ENCODE measurements at regions not wholly inside any gene's neighbourhood (a gene's known extent, or its start where the extent isn't known, plus 50 kb on each side); places are given as distances from the start of the nearest gene placed in this dataset.

DNA sequence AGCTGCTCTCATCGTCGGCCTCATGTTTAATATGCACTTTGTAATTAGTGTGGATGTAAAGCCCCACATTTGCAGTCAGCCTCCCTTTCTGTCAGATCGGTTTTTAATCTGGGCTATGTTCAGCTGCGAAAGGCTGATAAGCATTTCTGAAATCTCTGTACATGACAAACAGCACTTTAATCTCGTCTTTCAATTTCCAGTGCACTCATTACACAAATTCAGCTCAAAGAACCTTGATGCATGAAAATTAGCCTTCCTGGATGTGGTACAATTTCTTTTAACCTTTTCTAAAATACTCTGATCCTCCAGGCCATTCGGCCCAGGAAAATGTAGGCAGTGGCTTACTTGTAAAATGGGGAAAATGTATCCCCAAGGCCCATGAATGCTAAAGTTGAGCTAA, 265.1 kb downstream of the RND3 start:
- no peak overlapping the region for H3K4me3 ChIP-seq (ENCODE audit: low read depth, low read length)
- H3K9me3 ChIP-seq (ENCODE audit: control insufficient read depth in 2 of 2, low read length in 2 of 2) = no peaks in the 10 kb centered on the region
- no peaks in the 10 kb centered on the region for H3K36me3 ChIP-seq (ENCODE audit: control insufficient read depth, insufficient read depth, low read length)
- H3K9me3 Mint-ChIP-seq = peaks cover 0 to 4% (median 0%) of the 10 kb centered on the region in 7 donors
- no peaks in the 10 kb centered on the region for H3K4me1 Mint-ChIP-seq
- no peak overlapping the region for H3K4me3 Mint-ChIP-seq
- no peak overlapping the region for H3K27ac ChIP-seq (ENCODE audit: insufficient read depth, low read length, poor library complexity, severe bottlenecking)
- ATAC-seq (ENCODE audit: low read depth in 2 of 2) = no peak
- H3K27ac Mint-ChIP-seq = no peak overlapping the region
- no peak for DNase-seq
- no peaks in the 10 kb centered on the region for H3K36me3 Mint-ChIP-seq
- H3K27me3 Mint-ChIP-seq = no peaks in the 10 kb centered on the region
- no peaks in the 10 kb centered on the region for H3K27me3 ChIP-seq (ENCODE audit: control insufficient read depth, insufficient read depth, low read length)
- no peaks in the 10 kb centered on the region for H3K4me1 ChIP-seq (ENCODE audit: control insufficient read depth, insufficient read depth, low read length, poor library complexity, severe bottlenecking)

GRCh38 chr2:150219861-150220260, 267.6 kb downstream of the RND3 start:
- H3K27me3 Mint-ChIP-seq = no peaks in the 10 kb centered on the region
- H3K9me3 Mint-ChIP-seq = peaks cover 0 to 4% (median 0%) of the 10 kb centered on the region in 7 donors
- ATAC-seq (ENCODE audit: low read depth in 2 of 2) (no peak), DNase-seq (no peak)
- H3K4me3 Mint-ChIP-seq = no peak overlapping the region
- no peaks in the 10 kb centered on the region for H3K36me3 Mint-ChIP-seq
- Histone ChIP-seq H3K4me3 (ENCODE audit: low read depth, low read length) (no peak overlapping the region), H3K4me1 (ENCODE audit: control insufficient read depth, insufficient read depth, low read length, poor library complexity, severe bottlenecking) (no peaks in the 10 kb centered on the region), H3K36me3 (ENCODE audit: control insufficient read depth, insufficient read depth, low read length) (no peaks in the 10 kb centered on the region), H3K9me3 (ENCODE audit: control insufficient read depth in 2 of 2, low read length in 2 of 2) (no peaks in the 10 kb centered on the region), H3K27ac (ENCODE audit: insufficient read depth, low read length, poor library complexity, severe bottlenecking) (no peak overlapping the region), H3K27me3 (ENCODE audit: control insufficient read depth, insufficient read depth, low read length) (no peaks in the 10 kb centered on the region)
- H3K27ac Mint-ChIP-seq = no peak overlapping the region
- no peaks in the 10 kb centered on the region for H3K4me1 Mint-ChIP-seq

DNA sequence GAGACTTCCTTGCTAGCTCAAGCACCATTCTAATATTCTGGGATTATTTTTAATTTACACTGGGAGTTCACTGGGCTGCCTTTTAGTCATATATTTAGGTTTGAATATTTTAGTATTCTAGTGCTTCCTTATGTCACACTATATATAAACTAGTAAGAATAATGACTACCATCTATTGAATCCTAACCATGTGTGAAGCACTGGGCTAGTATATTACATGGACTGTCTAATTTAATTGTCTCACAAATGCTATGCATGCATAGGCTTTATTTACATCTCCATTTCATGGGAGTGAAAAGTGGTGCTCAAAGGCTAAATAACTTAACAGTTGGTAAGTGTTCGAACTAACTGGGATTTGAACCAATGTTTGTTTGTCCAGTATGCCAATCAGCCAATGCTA, 272.4 kb downstream of the RND3 start:
- Mint-ChIP-seq H3K27ac (no peak overlapping the region), H3K27me3 (no peaks in the 10 kb centered on the region), H3K36me3 (no peaks in the 10 kb centered on the region), H3K9me3 (peaks cover 0 to 1% (median 0%) of the 10 kb centered on the region in 7 donors), H3K4me3 (no peak overlapping the region), H3K4me1 (no peaks in the 10 kb centered on the region)
- Histone ChIP-seq H3K27ac (ENCODE audit: insufficient read depth, low read length, poor library complexity, severe bottlenecking) (no peak overlapping the region), H3K36me3 (ENCODE audit: control insufficient read depth, insufficient read depth, low read length) (no peaks in the 10 kb centered on the region), H3K9me3 (ENCODE audit: control insufficient read depth in 2 of 2, low read length in 2 of 2) (no peaks in the 10 kb centered on the region), H3K4me1 (ENCODE audit: control insufficient read depth, insufficient read depth, low read length, poor library complexity, severe bottlenecking) (no peaks in the 10 kb centered on the region), H3K4me3 (ENCODE audit: low read depth, low read length) (no peak overlapping the region), H3K27me3 (ENCODE audit: control insufficient read depth, insufficient read depth, low read length) (no peaks in the 10 kb centered on the region)
- DNase-seq (no peak), ATAC-seq (ENCODE audit: low read depth in 2 of 2) (no peak)

DNA sequence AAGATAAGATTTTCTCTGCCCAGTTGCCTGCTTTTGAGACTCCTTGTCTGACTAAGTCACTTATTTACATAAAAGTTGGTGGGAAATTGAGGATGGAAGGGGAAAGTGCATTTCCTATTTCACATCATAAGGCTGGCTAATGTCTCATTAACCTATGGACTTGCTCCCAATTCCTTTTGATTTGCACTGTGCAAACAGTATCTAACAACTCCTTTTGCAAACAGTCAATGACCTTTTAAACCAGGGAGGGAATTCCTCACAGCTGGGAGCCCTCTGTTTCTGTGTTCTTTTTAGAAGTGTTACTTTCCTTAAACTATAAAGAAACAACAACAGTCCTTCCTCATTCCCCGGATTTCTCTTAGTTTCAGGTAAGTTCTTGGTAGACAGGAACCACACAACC, 272.8 kb downstream of the RND3 start:
- Histone ChIP-seq H3K4me1 (ENCODE audit: control insufficient read depth, insufficient read depth, low read length, poor library complexity, severe bottlenecking) (no peaks in the 10 kb centered on the region), H3K36me3 (ENCODE audit: control insufficient read depth, insufficient read depth, low read length) (no peaks in the 10 kb centered on the region), H3K27me3 (ENCODE audit: control insufficient read depth, insufficient read depth, low read length) (no peaks in the 10 kb centered on the region), H3K27ac (ENCODE audit: insufficient read depth, low read length, poor library complexity, severe bottlenecking) (no peak overlapping the region), H3K9me3 (ENCODE audit: control insufficient read depth in 2 of 2, low read length in 2 of 2) (no peaks in the 10 kb centered on the region), H3K4me3 (ENCODE audit: low read depth, low read length) (no peak overlapping the region)
- Mint-ChIP-seq H3K4me3 (no peak overlapping the region), H3K27ac (no peak overlapping the region), H3K4me1 (no peaks in the 10 kb centered on the region), H3K36me3 (no peaks in the 10 kb centered on the region), H3K27me3 (no peaks in the 10 kb centered on the region), H3K9me3 (peaks cover 0 to 1% (median 0%) of the 10 kb centered on the region in 7 donors)
- DNase-seq (no peak), ATAC-seq (ENCODE audit: low read depth in 2 of 2) (no peak)

DNA sequence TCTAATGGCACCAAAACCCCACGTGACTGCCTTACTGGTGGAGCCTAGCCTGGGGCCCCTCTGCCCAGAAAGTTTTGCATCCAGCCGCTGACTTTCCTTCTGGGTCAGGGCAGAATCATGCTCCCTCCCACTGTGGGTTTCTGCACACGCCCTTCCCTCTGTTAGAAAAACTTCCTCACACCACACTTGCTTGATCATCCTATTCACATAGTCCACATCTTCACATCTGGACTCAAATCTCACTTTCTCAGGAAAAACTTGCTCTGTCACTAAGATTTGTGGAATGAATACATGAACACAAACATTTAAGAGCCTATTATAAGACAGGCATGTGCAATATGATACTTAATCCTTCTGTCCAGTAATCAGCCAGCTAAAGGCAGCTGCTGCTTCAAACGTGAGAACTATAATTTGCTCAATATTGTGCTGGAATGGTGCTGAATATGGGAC, 274.7 kb downstream of the RND3 start:
- Mint-ChIP-seq H3K27ac (no peak overlapping the region), H3K9me3 (peaks cover 0 to 1% (median 0%) of the 10 kb centered on the region in 7 donors), H3K4me3 (no peak overlapping the region), H3K27me3 (no peaks in the 10 kb centered on the region), H3K4me1 (no peaks in the 10 kb centered on the region), H3K36me3 (no peaks in the 10 kb centered on the region)
- no peak for ATAC-seq (ENCODE audit: low read depth in 2 of 2)
- DNase-seq = no peak
- Histone ChIP-seq H3K4me3 (ENCODE audit: low read depth, low read length) (no peak overlapping the region), H3K9me3 (ENCODE audit: control insufficient read depth in 2 of 2, low read length in 2 of 2) (no peaks in the 10 kb centered on the region), H3K27ac (ENCODE audit: insufficient read depth, low read length, poor library complexity, severe bottlenecking) (no peak overlapping the region), H3K4me1 (ENCODE audit: control insufficient read depth, insufficient read depth, low read length, poor library complexity, severe bottlenecking) (no peaks in the 10 kb centered on the region), H3K36me3 (ENCODE audit: control insufficient read depth, insufficient read depth, low read length) (no peaks in the 10 kb centered on the region), H3K27me3 (ENCODE audit: control insufficient read depth, insufficient read depth, low read length) (no peaks in the 10 kb centered on the region)

DNA sequence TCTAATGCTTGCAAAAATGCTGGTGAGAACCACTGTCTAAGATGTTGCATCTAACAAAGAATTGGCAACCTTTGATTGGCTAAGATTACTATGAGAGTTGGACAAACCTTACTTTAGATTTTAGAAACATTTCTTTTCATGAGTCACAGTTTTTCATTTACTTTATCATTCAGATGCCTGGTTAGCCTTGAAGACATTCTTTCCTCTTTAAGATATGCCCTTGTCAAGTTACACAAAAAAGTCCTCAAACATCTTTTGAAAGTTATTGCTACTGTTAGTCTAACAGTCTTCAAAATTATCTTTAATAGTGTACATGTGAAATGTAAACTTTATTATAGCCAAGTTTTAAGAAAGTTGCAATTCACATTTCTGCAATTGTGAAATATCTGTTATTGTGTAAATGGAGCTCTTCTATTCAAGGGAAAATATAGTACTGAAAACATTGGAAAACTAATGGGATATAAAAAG, 276.3 kb downstream of the RND3 start:
- no peaks in the 10 kb centered on the region for H3K4me1 Mint-ChIP-seq
- Histone ChIP-seq H3K4me3 (ENCODE audit: low read depth, low read length) (no peak overlapping the region), H3K4me1 (ENCODE audit: control insufficient read depth, insufficient read depth, low read length, poor library complexity, severe bottlenecking) (no peaks in the 10 kb centered on the region), H3K36me3 (ENCODE audit: control insufficient read depth, insufficient read depth, low read length) (no peaks in the 10 kb centered on the region), H3K27ac (ENCODE audit: insufficient read depth, low read length, poor library complexity, severe bottlenecking) (no peak overlapping the region), H3K9me3 (ENCODE audit: control insufficient read depth in 2 of 2, low read length in 2 of 2) (no peaks in the 10 kb centered on the region), H3K27me3 (ENCODE audit: control insufficient read depth, insufficient read depth, low read length) (no peaks in the 10 kb centered on the region)
- ATAC-seq (ENCODE audit: low read depth in 2 of 2) (no peak), DNase-seq (no peak)
- no peaks in the 10 kb centered on the region for H3K27me3 Mint-ChIP-seq
- no peak overlapping the region for H3K4me3 Mint-ChIP-seq
- H3K27ac Mint-ChIP-seq = no peak overlapping the region
- peaks cover 0 to 1% (median 0%) of the 10 kb centered on the region in 7 donors for H3K9me3 Mint-ChIP-seq
- no peaks in the 10 kb centered on the region for H3K36me3 Mint-ChIP-seq

- Histone ChIP-seq H3K36me3 (ENCODE audit: control insufficient read depth, insufficient read depth, low read length) (no peaks in the 10 kb centered on the region), H3K27ac (ENCODE audit: insufficient read depth, low read length, poor library complexity, severe bottlenecking) (no peak overlapping the region), H3K27me3 (ENCODE audit: control insufficient read depth, insufficient read depth, low read length) (no peaks in the 10 kb centered on the region), H3K4me1 (ENCODE audit: control insufficient read depth, insufficient read depth, low read length, poor library complexity, severe bottlenecking) (no peaks in the 10 kb centered on the region), H3K4me3 (ENCODE audit: low read depth, low read length) (no peak overlapping the region), H3K9me3 (ENCODE audit: control insufficient read depth in 2 of 2, low read length in 2 of 2) (no peaks in the 10 kb centered on the region)
- ATAC-seq (ENCODE audit: low read depth in 2 of 2) = no peak
- Mint-ChIP-seq H3K9me3 (peaks cover 0 to 3% (median 0%) of the 10 kb centered on the region in 7 donors), H3K27me3 (no peaks in the 10 kb centered on the region), H3K4me3 (no peak overlapping the region), H3K36me3 (no peaks in the 10 kb centered on the region), H3K4me1 (no peaks in the 10 kb centered on the region), H3K27ac (no peak overlapping the region)
- no peak for DNase-seq
Measured at GRCh38 chr2:150209746-150210145, 277.7 kb downstream of the RND3 start.

GRCh38 chr2:150208689-150209088, 278.8 kb downstream of the RND3 start:
- Histone ChIP-seq H3K4me3 (ENCODE audit: low read depth, low read length) (no peak overlapping the region), H3K4me1 (ENCODE audit: control insufficient read depth, insufficient read depth, low read length, poor library complexity, severe bottlenecking) (no peaks in the 10 kb centered on the region), H3K27me3 (ENCODE audit: control insufficient read depth, insufficient read depth, low read length) (no peaks in the 10 kb centered on the region), H3K9me3 (ENCODE audit: control insufficient read depth in 2 of 2, low read length in 2 of 2) (no peaks in the 10 kb centered on the region), H3K36me3 (ENCODE audit: control insufficient read depth, insufficient read depth, low read length) (no peaks in the 10 kb centered on the region), H3K27ac (ENCODE audit: insufficient read depth, low read length, poor library complexity, severe bottlenecking) (no peak overlapping the region)
- ATAC-seq (ENCODE audit: low read depth in 2 of 2) (no peak), DNase-seq (no peak)
- no peaks in the 10 kb centered on the region for H3K27me3 Mint-ChIP-seq
- no peak overlapping the region for H3K4me3 Mint-ChIP-seq
- H3K27ac Mint-ChIP-seq = no peak overlapping the region
- peaks cover 0 to 3% (median 0%) of the 10 kb centered on the region in 7 donors for H3K9me3 Mint-ChIP-seq
- H3K4me1 Mint-ChIP-seq = no peaks in the 10 kb centered on the region
- no peaks in the 10 kb centered on the region for H3K36me3 Mint-ChIP-seq
